Dermis microvascular lymphatic vessel endothelial cell (primary cell): ENCODE measurements at regions not wholly inside any gene's neighbourhood (a gene's known extent, or its start where the extent isn't known, plus 50 kb on each side); places are given as distances from the start of the nearest gene placed in this dataset.

Experiments used
- DNase-seq, 2 donors: peaks; one replicate each; pipeline versions ENCODE4 v3.0.0 to v3.0.0-alpha.2; 2010; ENCODE audit warnings: low read depth in 2 of 2

DNA sequence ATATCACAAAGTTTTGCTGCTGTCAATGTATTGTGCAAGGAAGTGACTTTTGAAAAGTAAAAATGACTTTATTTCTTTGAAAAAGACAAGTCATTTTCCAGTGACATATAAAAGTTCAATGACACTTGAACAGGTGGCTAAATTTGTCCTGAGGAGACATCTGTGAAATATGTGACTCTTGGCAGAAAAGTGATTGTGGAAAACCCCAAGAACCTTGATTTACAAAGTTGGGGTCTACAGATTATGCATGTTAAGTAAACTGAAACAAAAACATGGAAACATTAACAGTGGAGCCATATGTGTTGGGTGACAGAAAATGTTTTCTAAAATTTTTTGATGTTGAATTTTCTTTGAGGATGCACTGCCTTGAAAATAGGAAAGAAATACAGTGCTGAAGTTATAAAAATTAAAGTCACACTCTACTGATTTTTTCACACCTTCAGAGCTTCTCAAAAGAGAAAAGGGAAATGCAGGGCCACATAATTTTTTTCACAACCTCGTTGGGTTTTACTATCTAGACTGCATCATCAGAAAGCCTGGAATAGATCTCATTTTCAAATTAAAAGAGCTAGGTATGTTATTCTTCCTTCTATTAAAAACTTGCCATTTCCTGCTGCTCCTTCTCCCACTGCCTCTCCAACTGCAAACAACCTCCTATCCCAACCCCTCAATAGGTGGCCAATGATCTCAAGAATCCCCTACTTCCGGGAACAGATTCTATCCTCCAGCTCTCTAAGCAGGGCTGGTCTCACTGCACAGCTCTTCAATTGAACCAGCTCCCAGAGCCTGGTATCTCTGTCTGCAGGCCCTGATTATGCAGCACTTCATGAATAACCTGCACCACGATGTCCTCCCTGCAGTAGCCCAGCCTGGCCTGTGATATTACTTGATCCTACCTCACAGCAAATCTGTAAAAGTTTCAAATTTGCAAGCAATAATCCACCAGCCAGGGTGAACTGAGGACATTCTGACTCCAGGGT, 570.8 kb upstream of the CPEB2 start:
- no peak for DNase-seq

GRCh38 chr4:14434483-14434882, 567.8 kb upstream of the CPEB2 start:
- DNase-seq = no peak

GRCh38 chr4:14434916-14435315, 567.4 kb upstream of the CPEB2 start:
- DNase-seq = no peak

DNA sequence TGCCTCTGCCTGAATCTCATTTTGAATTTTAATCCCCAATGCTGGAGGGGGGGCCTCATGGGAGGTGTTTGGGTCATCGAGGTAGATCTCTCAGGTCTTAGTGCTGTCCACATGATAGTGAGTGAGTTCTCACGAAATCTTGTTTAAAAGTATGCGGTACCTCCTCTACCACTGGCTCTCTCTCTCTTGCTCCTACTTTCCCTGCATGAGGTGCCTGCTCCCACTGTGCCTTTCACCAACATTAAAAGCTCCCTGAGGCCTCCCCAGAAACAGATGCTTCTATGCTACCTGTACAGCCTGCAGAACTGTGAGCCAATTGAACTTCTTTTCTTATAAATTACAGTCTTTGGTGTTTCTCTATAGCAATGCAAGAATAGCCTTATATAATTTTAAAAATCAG, 560.7 kb upstream of the CPEB2 start:
- DNase-seq = no peak

DNA sequence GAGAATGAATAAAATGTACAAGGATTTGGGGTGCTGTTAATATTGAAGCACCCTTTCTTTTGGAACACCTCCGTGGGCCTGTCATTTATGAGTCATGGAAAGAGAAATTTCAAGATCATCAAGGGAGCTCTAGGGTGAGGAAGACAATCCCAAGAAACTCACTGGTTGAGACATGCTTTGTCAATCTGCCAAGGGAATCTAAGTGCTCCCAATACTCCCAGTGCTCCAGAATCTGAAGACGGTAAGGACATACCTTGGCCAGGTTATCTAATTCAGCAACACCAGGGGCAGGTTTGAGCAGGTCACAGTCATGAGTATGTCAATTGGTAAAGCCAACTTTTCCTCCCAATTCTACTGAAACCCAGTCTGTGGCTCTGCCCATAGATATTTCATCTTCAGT, 556.4 kb upstream of the CPEB2 start:
- no peak for DNase-seq

DNA sequence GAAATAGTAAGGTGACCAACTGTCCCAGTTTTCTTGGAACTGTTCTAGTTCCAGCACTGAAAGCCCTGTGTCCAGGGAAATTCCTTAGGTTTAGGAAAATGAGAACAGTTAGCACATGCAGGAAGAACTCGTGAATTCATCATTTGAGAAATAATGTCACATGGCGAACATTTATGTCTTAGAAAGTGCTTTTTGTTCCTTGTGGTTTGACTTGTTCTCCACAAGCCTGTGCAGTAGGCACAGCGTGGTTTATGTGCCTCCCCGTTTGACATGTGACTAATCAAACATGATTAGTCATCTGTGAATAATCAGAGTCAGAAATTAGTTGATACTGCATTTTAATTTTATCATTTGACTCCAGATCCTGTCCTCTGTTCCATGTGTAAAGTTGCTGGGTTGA, 556.0 kb upstream of the CPEB2 start:
- no peak for DNase-seq

DNA sequence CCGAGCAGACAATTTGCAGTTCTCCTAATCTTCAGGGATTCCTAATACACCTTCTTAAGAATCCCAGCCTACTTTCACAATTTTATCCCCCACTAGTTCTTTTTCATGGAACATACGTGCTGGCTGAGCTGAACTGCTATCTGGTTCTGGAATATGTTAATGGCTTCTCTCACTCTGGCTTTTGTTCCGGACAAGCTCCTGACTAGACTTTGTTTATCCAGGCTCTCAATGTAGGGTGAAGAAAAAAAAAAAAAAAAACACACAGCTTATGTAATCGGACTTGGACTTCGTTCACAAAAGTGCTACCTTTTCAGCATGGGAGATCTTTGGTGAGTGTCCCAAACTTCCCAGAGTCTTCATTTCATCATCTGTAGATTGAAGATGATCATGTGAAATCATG, 555.4 kb upstream of the CPEB2 start:
- DNase-seq = no peak

DNA sequence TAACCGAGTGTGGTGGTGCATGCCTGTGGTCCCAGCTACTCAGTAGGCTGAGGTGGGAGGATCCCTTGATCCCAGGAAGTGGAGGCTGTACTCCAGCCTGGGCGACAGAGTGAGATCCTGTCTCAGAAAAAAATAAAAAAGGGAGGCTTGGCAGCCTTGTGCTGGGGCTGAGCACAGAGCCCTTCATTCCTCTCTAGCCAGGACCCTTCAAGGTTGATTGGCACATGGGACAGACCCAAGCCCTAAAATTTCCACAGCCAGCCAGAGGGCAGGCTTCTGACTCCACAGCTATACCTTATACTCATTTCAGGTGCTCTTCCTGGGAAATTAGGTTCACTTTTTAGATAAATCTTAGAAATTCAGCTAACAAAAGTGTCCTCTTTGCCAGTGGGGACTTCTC, 553.0 kb upstream of the CPEB2 start:
- DNase-seq = no peak

DNA sequence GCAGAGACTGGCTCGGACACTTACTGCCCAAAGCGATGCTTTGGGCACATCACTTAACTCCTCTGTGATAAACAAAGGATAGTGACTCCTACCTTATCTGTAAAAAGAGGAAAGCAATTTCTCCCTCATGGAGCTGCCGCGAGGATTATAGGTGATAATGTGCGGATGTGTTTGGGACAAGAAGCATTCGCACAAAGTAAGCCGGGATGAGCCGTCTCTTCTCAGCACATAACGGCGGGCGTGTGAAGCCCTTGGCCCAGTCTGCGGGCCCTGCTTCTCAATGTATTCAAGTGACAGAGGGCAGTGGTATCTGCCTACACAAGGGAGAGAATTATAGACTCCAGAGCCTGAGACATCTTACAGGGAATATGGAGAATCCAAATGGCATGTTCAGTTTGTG, 550.3 kb upstream of the CPEB2 start:
- no peak for DNase-seq

DNA sequence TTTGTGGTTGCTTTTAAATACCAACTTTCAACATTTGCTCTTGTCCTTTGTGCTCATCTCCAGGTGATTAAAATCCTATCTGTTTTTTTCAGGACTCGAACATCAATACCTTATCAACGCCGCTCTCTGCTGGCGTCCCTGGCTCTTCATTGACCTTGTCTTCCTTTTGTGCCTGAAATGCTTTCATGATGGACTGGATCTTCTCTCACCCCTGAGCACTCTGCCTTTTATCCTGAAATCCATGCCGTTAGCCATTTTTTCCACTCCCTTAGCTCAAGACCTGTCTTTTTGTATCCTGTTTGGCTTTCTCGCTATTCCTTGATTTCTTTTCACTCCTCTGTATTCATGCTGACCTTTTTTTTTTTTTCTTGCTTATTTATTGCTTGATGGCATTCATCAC, 549.5 kb upstream of the CPEB2 start:
- DNase-seq = no peak

- DNase-seq = no peak
These were observed 543.8 kb upstream of the CPEB2 start for GRCh38 chr4:14458463-14458862.

GRCh38 chr4:14465057-14465456, 537.2 kb upstream of the CPEB2 start:
- no peak for DNase-seq

DNA sequence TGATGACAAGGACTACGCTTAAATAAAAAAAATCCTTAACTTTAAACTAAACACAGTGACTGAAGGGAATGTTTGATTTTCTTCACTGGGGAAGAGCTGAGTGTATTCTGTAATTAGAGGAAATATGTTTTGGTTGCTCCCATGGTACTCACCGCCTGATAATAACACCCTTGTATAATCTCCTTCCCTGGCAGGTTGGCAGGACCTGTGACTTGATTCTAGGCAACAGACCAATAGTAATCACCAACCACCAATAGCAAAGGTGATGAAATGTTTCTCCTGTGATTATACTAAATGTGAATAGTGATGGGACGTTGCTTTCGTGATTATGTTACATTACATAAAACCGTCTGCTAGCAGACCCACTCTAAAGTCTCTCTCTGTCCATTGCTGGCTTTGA, 536.8 kb upstream of the CPEB2 start:
- no peak for DNase-seq

DNA sequence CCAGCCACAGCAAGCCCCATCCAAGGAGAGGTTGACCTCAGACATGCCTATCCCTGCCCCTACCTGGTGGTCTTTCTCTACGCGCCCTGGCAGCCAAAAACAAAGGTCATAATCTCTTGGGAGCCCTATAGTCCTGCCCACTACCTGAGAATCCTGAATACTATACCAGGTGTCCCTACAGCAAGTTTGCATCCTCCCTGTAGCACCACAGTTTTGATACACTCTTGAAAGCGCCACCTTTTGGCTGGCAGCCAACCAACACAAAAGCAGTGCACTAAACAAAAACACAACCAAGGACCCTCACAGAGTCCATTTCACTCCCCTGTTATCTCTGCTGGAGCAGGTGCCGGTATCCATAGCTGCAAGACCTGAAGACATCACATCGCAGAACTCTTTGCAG, 523.8 kb upstream of the CPEB2 start:
- DNase-seq = no peak

- no peak for DNase-seq
These were observed 505.9 kb upstream of the CPEB2 start for GRCh38 chr4:14496408-14496807.

DNA sequence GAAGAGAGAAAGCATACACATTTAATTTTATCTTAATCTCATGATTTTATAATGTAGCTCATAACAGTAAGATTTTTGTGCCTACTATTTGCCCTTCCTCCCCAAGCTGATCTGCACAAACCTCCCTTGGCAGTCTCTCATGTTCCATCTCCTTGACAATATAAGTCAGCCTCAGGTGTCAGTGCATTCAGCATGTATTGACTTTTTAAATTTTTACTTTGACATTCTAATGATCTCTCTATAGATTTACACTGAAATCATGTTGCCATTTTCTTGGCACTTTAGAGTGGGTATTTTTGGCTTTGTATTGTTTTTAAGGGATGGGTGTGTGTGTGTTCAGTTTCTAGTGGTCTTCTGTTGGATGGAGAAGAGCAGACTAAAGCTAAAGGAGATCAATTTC, 505.3 kb upstream of the CPEB2 start:
- no peak for DNase-seq

- DNase-seq = no peak
These were observed 498.1 kb upstream of the CPEB2 start for GRCh38 chr4:14504162-14504561.

GRCh38 chr4:14513471-14513870, 488.8 kb upstream of the CPEB2 start:
- no peak for DNase-seq

DNA sequence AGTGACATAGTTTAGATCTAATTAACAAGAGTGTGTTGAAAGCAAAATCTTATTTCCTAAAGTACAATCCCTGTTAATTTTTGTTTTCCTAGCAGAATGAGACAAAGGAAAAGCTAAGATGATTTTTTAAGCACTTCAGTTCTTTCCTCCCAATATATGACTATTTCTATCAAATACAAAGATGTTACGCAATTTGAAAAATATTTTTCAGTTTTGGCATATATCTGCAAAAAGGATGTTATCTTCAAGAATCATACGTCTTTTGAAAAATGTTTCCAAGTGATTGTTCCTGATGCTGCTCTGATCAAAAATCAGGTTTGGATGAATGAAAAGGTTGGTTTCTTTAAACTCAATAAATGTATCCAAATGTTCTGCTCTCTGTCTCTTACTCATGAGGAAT, 486.7 kb upstream of the CPEB2 start:
- DNase-seq = no peak

- no peak for DNase-seq
These were observed 484.1 kb upstream of the CPEB2 start for GRCh38 chr4:14518136-14518535.

- DNase-seq = no peak
These were observed 482.1 kb upstream of the CPEB2 start for GRCh38 chr4:14520171-14520570.

- DNase-seq = no peak
These were observed 478.0 kb upstream of the CPEB2 start for GRCh38 chr4:14524276-14524675.

GRCh38 chr4:14528918-14529317, 473.4 kb upstream of the CPEB2 start:
- DNase-seq = no peak

DNA sequence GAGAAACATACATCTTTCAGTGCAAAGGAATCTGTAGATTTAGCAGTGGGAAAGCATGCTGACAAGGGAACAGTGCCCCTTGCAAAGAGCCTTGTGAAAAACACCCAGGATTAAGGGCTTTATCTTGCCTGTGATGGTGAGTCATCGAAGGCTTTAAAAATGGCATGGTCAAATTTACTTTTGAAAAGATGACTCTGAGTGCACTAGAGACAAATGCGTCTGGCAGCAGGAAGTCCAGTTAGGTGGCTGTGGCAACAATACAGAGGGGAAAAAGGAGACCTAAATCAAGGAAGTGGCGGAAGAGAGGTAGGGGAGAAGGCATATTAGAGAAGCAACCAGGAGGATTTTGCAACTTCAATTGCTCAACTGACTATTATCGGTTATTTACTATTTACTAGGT, 472.6 kb upstream of the CPEB2 start:
- DNase-seq = no peak
